ENCODE measurements at regions not wholly inside any gene's neighbourhood (a gene's known extent, or its start where the extent isn't known, plus 50 kb on each side); places are given as distances from the start of the nearest gene placed in this dataset.

DNA sequence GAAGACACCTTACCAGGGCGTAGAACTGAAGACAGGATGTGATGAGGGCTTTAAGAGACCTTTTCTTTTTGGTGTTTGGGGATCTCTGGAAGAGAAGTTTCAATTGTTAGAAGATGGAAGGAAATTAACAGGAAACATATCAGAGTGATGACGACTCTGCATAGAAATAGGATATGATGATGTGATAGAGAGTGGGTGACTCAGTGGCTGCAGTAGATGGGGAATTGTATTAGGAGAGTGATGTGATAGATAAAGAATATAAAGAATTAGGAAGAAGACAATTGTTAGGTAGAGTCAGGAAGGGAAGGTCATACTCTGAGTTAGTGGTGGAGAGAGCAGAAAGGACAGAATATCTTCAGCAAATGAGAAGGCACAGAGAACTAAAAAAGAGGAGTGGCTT, 593.9 kb downstream of the NYAP2 start (continued):
- no peak for TF ChIP-seq JUNB (IDR thresholded peaks at IDR 0.05; ENCODE audit: unreplicated experiment)
- TF ChIP-seq, protein P1, sequence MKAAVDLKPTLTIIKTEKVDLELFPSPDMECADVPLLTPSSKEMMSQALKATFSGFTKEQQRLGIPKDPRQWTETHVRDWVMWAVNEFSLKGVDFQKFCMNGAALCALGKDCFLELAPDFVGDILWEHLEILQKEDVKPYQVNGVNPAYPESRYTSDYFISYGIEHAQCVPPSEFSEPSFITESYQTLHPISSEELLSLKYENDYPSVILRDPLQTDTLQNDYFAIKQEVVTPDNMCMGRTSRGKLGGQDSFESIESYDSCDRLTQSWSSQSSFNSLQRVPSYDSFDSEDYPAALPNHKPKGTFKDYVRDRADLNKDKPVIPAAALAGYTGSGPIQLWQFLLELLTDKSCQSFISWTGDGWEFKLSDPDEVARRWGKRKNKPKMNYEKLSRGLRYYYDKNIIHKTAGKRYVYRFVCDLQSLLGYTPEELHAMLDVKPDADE (IDR thresholded peaks at IDR 0.05), result no peak
- TF ChIP-seq, protein P2, sequence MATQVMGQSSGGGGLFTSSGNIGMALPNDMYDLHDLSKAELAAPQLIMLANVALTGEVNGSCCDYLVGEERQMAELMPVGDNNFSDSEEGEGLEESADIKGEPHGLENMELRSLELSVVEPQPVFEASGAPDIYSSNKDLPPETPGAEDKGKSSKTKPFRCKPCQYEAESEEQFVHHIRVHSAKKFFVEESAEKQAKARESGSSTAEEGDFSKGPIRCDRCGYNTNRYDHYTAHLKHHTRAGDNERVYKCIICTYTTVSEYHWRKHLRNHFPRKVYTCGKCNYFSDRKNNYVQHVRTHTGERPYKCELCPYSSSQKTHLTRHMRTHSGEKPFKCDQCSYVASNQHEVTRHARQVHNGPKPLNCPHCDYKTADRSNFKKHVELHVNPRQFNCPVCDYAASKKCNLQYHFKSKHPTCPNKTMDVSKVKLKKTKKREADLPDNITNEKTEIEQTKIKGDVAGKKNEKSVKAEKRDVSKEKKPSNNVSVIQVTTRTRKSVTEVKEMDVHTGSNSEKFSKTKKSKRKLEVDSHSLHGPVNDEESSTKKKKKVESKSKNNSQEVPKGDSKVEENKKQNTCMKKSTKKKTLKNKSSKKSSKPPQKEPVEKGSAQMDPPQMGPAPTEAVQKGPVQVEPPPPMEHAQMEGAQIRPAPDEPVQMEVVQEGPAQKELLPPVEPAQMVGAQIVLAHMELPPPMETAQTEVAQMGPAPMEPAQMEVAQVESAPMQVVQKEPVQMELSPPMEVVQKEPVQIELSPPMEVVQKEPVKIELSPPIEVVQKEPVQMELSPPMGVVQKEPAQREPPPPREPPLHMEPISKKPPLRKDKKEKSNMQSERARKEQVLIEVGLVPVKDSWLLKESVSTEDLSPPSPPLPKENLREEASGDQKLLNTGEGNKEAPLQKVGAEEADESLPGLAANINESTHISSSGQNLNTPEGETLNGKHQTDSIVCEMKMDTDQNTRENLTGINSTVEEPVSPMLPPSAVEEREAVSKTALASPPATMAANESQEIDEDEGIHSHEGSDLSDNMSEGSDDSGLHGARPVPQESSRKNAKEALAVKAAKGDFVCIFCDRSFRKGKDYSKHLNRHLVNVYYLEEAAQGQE (IDR thresholded peaks at IDR 0.05; ENCODE audit: unreplicated experiment), result no peak
- TF ChIP-seq CREB1 (CRISPR knock-in tag; IDR thresholded peaks at IDR 0.05; ENCODE audit: low read depth), result no peak

DNA sequence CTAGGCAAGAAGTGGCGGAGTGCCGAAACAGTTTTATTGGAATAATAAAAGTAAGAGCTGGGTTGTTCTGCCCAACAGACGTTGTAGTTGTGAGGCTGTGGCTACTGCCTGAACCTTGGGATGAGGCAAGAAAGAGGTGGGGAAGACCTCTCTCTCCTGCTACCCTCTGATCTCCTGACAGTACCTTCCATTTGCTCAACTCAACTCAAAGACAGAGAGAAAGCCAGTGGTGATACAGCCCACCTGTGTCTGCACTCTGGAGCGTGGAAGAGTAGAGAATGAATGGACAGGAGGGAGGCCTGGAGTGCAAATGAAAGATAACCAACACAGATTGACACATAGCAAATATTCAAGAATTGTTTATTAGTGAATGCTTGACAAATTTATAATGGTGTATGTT, 590.3 kb downstream of the NYAP2 start:
- no peaks in the 10 kb centered on the region for H4K20me1 ChIP-seq (replicated peaks; ENCODE audit: insufficient read depth)
- no peak for ATAC-seq
- Mint-ChIP-seq H3K4me3 (no peak overlapping the region), H3K27me3 (ENCODE audit: insufficient read depth, low read depth, poor library complexity) (no peaks in the 10 kb centered on the region), H3K9me3 (no peaks in the 10 kb centered on the region), H3K27ac (no peak overlapping the region), H3K4me1 (no peaks in the 10 kb centered on the region), H3K36me3 (ENCODE audit: low read depth) (no peaks in the 10 kb centered on the region)
- H3K4me1 ChIP-seq (ENCODE audit: insufficient read depth), result no peaks in the 10 kb centered on the region
- H3F3A ChIP-seq (replicated peaks; ENCODE audit: low read depth), result no peaks in the 10 kb centered on the region
- no peak for DNase-seq (ENCODE audit: low spot score)
- no peak overlapping the region for H3K4me3 ChIP-seq
- H2AFZ ChIP-seq, result no peak overlapping the region; the same call in 1 of the 2 replicates
- H3K4me2 ChIP-seq, result no peak overlapping the region
- H3K36me3 ChIP-seq (ENCODE audit: insufficient read depth), result no peaks in the 10 kb centered on the region
- no peak overlapping the region for H3K27ac ChIP-seq (ENCODE audit: low read depth)
- H3K9me2 ChIP-seq (ENCODE audit: insufficient read depth), result peaks cover 2% of the 10 kb centered on the region; the same call in 1 of the 2 replicates
- H3K79me2 ChIP-seq (replicated peaks; ENCODE audit: insufficient read depth), result no peaks in the 10 kb centered on the region
- no peaks in the 10 kb centered on the region for H3K27me3 ChIP-seq (ENCODE audit: insufficient read depth)
- TF ChIP-seq, protein P3, sequence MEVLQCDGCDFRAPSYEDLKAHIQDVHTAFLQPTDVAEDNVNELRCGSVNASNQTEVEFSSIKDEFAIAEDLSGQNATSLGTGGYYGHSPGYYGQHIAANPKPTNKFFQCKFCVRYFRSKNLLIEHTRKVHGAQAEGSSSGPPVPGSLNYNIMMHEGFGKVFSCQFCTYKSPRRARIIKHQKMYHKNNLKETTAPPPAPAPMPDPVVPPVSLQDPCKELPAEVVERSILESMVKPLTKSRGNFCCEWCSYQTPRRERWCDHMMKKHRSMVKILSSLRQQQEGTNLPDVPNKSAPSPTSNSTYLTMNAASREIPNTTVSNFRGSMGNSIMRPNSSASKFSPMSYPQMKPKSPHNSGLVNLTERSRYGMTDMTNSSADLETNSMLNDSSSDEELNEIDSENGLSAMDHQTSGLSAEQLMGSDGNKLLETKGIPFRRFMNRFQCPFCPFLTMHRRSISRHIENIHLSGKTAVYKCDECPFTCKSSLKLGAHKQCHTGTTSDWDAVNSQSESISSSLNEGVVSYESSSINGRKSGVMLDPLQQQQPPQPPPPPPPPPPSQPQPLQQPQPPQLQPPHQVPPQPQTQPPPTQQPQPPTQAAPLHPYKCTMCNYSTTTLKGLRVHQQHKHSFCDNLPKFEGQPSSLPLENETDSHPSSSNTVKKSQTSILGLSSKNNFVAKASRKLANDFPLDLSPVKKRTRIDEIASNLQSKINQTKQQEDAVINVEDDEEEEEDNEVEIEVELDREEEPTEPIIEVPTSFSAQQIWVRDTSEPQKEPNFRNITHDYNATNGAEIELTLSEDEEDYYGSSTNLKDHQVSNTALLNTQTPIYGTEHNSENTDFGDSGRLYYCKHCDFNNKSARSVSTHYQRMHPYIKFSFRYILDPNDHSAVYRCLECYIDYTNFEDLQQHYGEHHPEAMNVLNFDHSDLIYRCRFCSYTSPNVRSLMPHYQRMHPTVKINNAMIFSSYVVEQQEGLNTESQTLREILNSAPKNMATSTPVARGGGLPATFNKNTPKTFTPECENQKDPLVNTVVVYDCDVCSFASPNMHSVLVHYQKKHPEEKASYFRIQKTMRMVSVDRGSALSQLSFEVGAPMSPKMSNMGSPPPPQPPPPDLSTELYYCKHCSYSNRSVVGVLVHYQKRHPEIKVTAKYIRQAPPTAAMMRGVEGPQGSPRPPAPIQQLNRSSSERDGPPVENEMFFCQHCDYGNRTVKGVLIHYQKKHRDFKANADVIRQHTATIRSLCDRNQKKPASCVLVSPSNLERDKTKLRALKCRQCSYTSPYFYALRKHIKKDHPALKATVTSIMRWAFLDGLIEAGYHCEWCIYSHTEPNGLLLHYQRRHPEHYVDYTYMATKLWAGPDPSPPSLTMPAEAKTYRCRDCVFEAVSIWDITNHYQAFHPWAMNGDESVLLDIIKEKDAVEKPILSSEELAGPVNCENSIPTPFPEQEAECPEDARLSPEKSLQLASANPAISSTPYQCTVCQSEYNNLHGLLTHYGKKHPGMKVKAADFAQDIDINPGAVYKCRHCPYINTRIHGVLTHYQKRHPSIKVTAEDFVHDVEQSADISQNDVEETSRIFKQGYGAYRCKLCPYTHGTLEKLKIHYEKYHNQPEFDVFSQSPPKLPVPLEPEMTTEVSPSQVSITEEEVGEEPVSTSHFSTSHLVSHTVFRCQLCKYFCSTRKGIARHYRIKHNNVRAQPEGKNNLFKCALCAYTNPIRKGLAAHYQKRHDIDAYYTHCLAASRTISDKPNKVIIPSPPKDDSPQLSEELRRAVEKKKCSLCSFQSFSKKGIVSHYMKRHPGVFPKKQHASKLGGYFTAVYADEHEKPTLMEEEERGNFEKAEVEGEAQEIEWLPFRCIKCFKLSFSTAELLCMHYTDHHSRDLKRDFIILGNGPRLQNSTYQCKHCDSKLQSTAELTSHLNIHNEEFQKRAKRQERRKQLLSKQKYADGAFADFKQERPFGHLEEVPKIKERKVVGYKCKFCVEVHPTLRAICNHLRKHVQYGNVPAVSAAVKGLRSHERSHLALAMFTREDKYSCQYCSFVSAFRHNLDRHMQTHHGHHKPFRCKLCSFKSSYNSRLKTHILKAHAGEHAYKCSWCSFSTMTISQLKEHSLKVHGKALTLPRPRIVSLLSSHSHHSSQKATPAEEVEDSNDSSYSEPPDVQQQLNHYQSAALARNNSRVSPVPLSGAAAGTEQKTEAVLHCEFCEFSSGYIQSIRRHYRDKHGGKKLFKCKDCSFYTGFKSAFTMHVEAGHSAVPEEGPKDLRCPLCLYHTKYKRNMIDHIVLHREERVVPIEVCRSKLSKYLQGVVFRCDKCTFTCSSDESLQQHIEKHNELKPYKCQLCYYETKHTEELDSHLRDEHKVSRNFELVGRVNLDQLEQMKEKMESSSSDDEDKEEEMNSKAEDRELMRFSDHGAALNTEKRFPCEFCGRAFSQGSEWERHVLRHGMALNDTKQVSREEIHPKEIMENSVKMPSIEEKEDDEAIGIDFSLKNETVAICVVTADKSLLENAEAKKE (CRISPR knock-in tag; IDR thresholded peaks at IDR 0.05), result no peak
- TF ChIP-seq, protein P2 (IDR thresholded peaks at IDR 0.05; ENCODE audit: unreplicated experiment), result no peak
- TF ChIP-seq ZNF114 (CRISPR knock-in tag; IDR thresholded peaks at IDR 0.05) (no peak), STAT1 (IDR thresholded peaks at IDR 0.05; ENCODE audit: unreplicated experiment) (no peak), POLR2AphosphoS5 (IDR thresholded peaks at IDR 0.05; ENCODE audit: low read depth) (no peak)
- TF ChIP-seq, protein P4, sequence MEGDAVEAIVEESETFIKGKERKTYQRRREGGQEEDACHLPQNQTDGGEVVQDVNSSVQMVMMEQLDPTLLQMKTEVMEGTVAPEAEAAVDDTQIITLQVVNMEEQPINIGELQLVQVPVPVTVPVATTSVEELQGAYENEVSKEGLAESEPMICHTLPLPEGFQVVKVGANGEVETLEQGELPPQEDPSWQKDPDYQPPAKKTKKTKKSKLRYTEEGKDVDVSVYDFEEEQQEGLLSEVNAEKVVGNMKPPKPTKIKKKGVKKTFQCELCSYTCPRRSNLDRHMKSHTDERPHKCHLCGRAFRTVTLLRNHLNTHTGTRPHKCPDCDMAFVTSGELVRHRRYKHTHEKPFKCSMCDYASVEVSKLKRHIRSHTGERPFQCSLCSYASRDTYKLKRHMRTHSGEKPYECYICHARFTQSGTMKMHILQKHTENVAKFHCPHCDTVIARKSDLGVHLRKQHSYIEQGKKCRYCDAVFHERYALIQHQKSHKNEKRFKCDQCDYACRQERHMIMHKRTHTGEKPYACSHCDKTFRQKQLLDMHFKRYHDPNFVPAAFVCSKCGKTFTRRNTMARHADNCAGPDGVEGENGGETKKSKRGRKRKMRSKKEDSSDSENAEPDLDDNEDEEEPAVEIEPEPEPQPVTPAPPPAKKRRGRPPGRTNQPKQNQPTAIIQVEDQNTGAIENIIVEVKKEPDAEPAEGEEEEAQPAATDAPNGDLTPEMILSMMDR (conservative IDR thresholded peaks at IDR 0.05; ENCODE audit: low read depth in 2 of 2), result no peak
